GM23338 (cell line): ENCODE measurements at regions not wholly inside any gene's neighbourhood (a gene's known extent, or its start where the extent isn't known, plus 50 kb on each side); places are given as distances from the start of the nearest gene placed in this dataset.
A peak's percentile ranks its signal among the peaks of the same experiment; 100 is the strongest.

Experiments
- ATAC-seq: fragments of 200-7000 bp; cut with Tn5 transposase; 3 replicates; pipeline ENCODE4 v1.9.1; 2020
- DNase-seq: peaks from one replicate; pipeline ENCODE4 v3.0.0-alpha.2; 2015; ENCODE audit warnings: low spot score
- H2AFZ ChIP-seq: fragments of 200-600 bp; sonication (generic); 2 replicates; pipeline ENCODE4 v1.8.0; 2016; ENCODE audit warnings: antibody characterized with exemption, mild to moderate bottlenecking, moderate library complexity
- H3F3A ChIP-seq: fragments of 200-600 bp; sonication (generic); replicated peaks from 2 replicates; pipeline ENCODE4 v1.8.0; 2017; ENCODE audit warnings: antibody characterized with exemption, mixed run types, low read depth
- H3K27ac ChIP-seq: fragments of 200-600 bp; sonication (generic); 2 replicates; pipeline ENCODE4 v1.6.1; 2016; ENCODE audit warnings: low read depth
- H3K27me3 ChIP-seq: fragments of 200-600 bp; sonication (generic); 2 replicates; pipeline ENCODE4 v1.8.0; 2016; ENCODE audit warnings: mild to moderate bottlenecking, mixed run types, moderate library complexity; ENCODE audit not compliant: insufficient read depth
- H3K36me3 ChIP-seq: fragments of 200-600 bp; sonication (generic); 2 replicates; pipeline ENCODE4 v1.8.0; 2016; ENCODE audit warnings: mild to moderate bottlenecking; ENCODE audit not compliant: insufficient read depth
- H3K4me1 ChIP-seq: fragments of 200-600 bp; sonication (generic); 2 replicates; pipeline ENCODE4 v1.8.0; 2016; ENCODE audit warnings: mild to moderate bottlenecking, moderate library complexity; ENCODE audit not compliant: insufficient read depth
- H3K4me2 ChIP-seq: fragments of 200-600 bp; sonication (generic); 2 replicates; pipeline ENCODE4 v1.7.1; 2017; ENCODE audit warnings: mixed run types
- H3K4me3 ChIP-seq: fragments of 200-600 bp; sonication (generic); 2 replicates; pipeline ENCODE4 v1.6.1; 2016; ENCODE audit warnings: mixed run types
- H3K79me2 ChIP-seq: fragments of 200-600 bp; sonication (generic); replicated peaks from 2 replicates; pipeline ENCODE4 v1.8.0; 2017; ENCODE audit warnings: mild to moderate bottlenecking; ENCODE audit not compliant: insufficient read depth
- H3K9me2 ChIP-seq: fragments of 200-600 bp; sonication (generic); 2 replicates; pipeline ENCODE4 v1.8.0; 2017; ENCODE audit not compliant: insufficient read depth
- H4K20me1 ChIP-seq: fragments of 200-600 bp; sonication (generic); replicated peaks from 2 replicates; pipeline ENCODE4 v1.8.0; 2017; ENCODE audit warnings: mild to moderate bottlenecking; ENCODE audit not compliant: insufficient read depth
- H3K27ac Mint-ChIP-seq: 2 replicates; pipeline ENCODE4 v1.8.0; 2020; ENCODE audit warnings: inconsistent platforms, mild to moderate bottlenecking, moderate library complexity, mixed read lengths
- H3K27me3 Mint-ChIP-seq: 3 replicates; pipeline ENCODE4 v1.8.0; 2022; ENCODE audit warnings: low read depth, mild to moderate bottlenecking, moderate library complexity, mixed read lengths, inconsistent platforms; ENCODE audit not compliant: insufficient read depth, poor library complexity
- H3K36me3 Mint-ChIP-seq: 3 replicates; pipeline ENCODE4 v1.8.0; 2021; ENCODE audit warnings: low read depth, mild to moderate bottlenecking, inconsistent platforms, moderate library complexity, mixed read lengths
- H3K4me1 Mint-ChIP-seq: 3 replicates; pipeline ENCODE4 v1.8.0; 2020; ENCODE audit warnings: mild to moderate bottlenecking, inconsistent platforms, mixed read lengths
- H3K4me3 Mint-ChIP-seq: 3 replicates; pipeline ENCODE4 v1.8.0; 2021; ENCODE audit warnings: moderate library complexity, mild to moderate bottlenecking, inconsistent platforms, mixed read lengths
- H3K9me3 Mint-ChIP-seq: 3 replicates; pipeline ENCODE4 v1.8.0; 2020; ENCODE audit warnings: moderate library complexity, mild to moderate bottlenecking, inconsistent platforms, mixed read lengths
- CTCF ChIP-seq, 2 experiments: fragments of 200-600 bp in 1 of 2; sonication (generic) in 1 of 2; conservative IDR thresholded peaks; 2 replicates each; pipeline versions ENCODE4 v1.5.1 to v1.6.1; 2016 to 2017; ENCODE audit warnings: antibody characterized with exemption in 2 of 2, low read depth in 2 of 2, mild to moderate bottlenecking in 2 of 2, moderate library complexity in 1 of 2
- ETS1 ChIP-seq: IDR thresholded peaks from 2 replicates; pipeline ENCODE4 v1.6.1; 2016; ENCODE audit warnings: antibody characterized with exemption
- JUNB ChIP-seq: IDR thresholded peaks from one replicate; pipeline ENCODE4 v1.6.1; 2016; ENCODE audit warnings: antibody characterized with exemption; ENCODE audit not compliant: unreplicated experiment
- NANOG ChIP-seq: IDR thresholded peaks from 2 replicates; pipeline ENCODE4 v1.6.1; 2016; ENCODE audit warnings: antibody characterized with exemption, borderline replicate concordance
- POLR2AphosphoS5 ChIP-seq: IDR thresholded peaks from 2 replicates; pipeline ENCODE4 v1.6.1; 2016; ENCODE audit warnings: antibody characterized with exemption, low read depth
- STAT1 ChIP-seq: IDR thresholded peaks from one replicate; pipeline ENCODE4 v1.6.1; 2016; ENCODE audit warnings: antibody characterized with exemption; ENCODE audit not compliant: unreplicated experiment
- ZNF114 ChIP-seq: fragments of 250-450 bp; sonication (Bioruptor Pico); IDR thresholded peaks from 2 replicates; pipeline ENCODE4 v1.5.0; 2020; ENCODE audit warnings: mild to moderate bottlenecking, moderate library complexity
- ZNF331 ChIP-seq: fragments of 250-450 bp; sonication (Bioruptor Pico); IDR thresholded peaks from 2 replicates; pipeline ENCODE4 v1.5.0; 2020; ENCODE audit warnings: low read depth, mild to moderate bottlenecking, moderate library complexity
- ZNF462 ChIP-seq: fragments of 250-450 bp; sonication (Bioruptor Pico); IDR thresholded peaks from 2 replicates; pipeline ENCODE4 v1.5.0; 2020; ENCODE audit warnings: mild to moderate bottlenecking, moderate library complexity

GRCh38 chr20:53688085-53688484 is 94.4 kb upstream of the ZNF217 start (continued):
- TF ChIP-seq CTCF (conservative IDR thresholded peaks at IDR 0.05; ENCODE audit: low read depth in 2 of 2): no peak
- TF ChIP-seq POLR2AphosphoS5: no peak
- TF ChIP-seq NANOG: no peak
- no peak for TF ChIP-seq ZNF114 (CRISPR knock-in tag)

- H2AFZ ChIP-seq: peak overlapping the region; percentile 69
- Mint-ChIP-seq H3K9me3 (no peaks in the 10 kb centered on the region), H3K36me3 (no peaks in the 10 kb centered on the region), H3K4me3 (no peak overlapping the region), H3K27me3 (no peaks in the 10 kb centered on the region), H3K27ac (no peak overlapping the region), H3K4me1 (peaks cover 7% of the 10 kb centered on the region)
- no peaks in the 10 kb centered on the region for H4K20me1 ChIP-seq
- no peaks in the 10 kb centered on the region for H3K79me2 ChIP-seq
- no peaks in the 10 kb centered on the region for H3K27me3 ChIP-seq
- no peak overlapping the region for H3K4me3 ChIP-seq
- peaks cover 5% of the 10 kb centered on the region; the same call in 1 of the 2 replicates for H3K4me1 ChIP-seq
- H3F3A ChIP-seq: no peaks in the 10 kb centered on the region
- H3K27ac ChIP-seq: no peak overlapping the region
- H3K4me2 ChIP-seq: no peak overlapping the region
- no peaks in the 10 kb centered on the region for H3K36me3 ChIP-seq
- no peaks in the 10 kb centered on the region for H3K9me2 ChIP-seq
- DNase-seq (no peak), ATAC-seq (no peak)
- TF ChIP-seq CTCF (conservative IDR thresholded peaks at IDR 0.05; ENCODE audit: low read depth in 2 of 2) (no peak), NANOG (no peak), POLR2AphosphoS5 (no peak), STAT1 (no peak), ETS1 (no peak), ZNF331 (CRISPR knock-in tag) (no peak), JUNB (no peak), ZNF462 (CRISPR knock-in tag) (no peak), ZNF114 (CRISPR knock-in tag) (no peak)
Observed at GRCh38 chr20:53685070-53685595, 91.5 kb upstream of the ZNF217 start.
